DMS114 treated with DMSO at 0.1 percent for 48 hours (cell line): ENCODE measurements at regions not wholly inside any gene's neighbourhood (a gene's known extent, or its start where the extent isn't known, plus 50 kb on each side); places are given as distances from the start of the nearest gene placed in this dataset.
"Not testable (repeated sequence)": the region's sequence is repeated elsewhere in the genome, so short reads cannot be mapped to it uniquely, and the experiment has no call there.

ENCODE experiments used
- DNase-seq: peaks from one replicate; lab custom pipeline; 2025; ENCODE audit not compliant: unreplicated experiment; lab: John Stamatoyannopoulos, UW

DNA sequence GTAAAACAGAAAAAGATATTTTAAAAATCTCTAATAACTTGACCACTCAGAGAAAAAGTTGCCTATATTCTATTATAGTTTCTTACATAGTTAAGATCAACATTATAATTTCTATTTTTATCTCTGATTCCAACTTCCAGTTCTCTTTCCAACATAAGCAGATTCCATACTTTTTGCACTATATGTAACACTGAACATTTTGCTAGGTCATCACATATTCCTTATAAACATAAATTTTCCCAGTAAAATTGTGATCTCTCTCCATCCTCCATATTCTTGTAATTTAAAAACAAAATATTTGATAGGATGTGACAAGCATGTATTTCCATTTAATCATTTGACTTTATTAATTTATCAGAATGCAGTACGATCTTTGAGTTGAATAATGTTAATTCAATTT, 170.4 kb upstream of the THSD7A start:
- no peak for DNase-seq

DNA sequence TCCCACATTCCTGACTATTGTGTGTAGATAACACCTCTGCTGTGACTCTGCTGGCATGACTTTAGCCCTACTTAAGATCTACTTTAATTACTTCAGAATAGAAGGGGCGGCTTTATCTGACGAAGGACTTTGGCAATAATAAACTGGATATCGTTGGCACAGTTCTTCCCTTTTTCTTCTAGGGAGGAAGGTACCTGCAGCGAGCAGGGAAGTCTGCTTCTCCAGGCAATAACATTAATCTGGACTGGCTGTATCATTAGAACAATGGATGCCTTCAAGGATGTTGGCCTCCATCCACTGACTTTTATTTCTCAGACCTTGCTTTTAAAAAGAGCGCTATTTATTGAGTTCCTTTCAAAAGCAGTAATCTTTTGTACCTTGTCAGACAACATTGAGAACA, 172.6 kb upstream of the THSD7A start:
- no peak for DNase-seq

- DNase-seq = no peak
Observed at GRCh38 chr7:12007576-12007975, 175.6 kb upstream of the THSD7A start.

GRCh38 chr7:12013983-12014382, 182.0 kb upstream of the THSD7A start:
- DNase-seq = no peak

GRCh38 chr7:12016439-12016838, 184.4 kb upstream of the THSD7A start:
- no peak for DNase-seq

DNA sequence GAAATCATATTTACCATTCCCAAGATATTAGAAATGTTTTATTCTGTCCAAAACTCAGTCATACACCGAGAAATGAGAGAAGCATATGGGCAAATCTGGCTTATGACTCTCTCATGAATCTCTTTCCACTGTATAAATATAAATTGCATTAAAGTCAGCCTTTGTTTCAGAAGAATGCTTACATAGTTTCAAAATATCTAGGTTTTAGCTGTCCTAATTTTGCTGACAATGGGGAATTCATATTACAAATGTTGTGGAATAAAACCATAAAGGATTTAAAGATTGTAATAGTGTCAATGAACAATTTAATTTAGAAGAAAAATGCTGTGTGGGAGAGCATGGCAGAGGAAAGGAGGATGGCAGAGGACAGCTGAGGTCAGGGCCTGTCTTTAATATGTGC, 185.0 kb upstream of the THSD7A start:
- no peak for DNase-seq

DNA sequence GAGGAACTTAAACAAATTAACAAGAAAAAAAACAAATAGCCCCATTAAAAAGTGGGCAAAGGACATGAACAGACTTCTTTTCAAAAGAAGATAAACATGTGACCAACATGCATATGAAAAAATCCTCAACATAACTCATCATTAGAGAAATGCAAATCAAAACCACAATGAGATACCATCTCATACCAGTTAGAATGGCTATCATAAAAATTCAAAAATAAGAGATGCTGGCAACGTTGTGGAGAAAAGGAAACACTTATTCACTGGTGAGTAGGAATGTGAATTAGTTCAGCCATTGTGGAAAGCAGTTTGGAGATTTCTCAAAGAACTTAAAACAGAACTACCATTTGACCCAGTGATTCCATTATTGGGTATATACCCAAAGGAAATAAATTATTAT, 189.1 kb upstream of the TMEM106B start:
- not testable (repeated sequence) for DNase-seq

- no peak for DNase-seq
Observed at GRCh38 chr7:12025246-12025645, 185.8 kb upstream of the TMEM106B start.

DNA sequence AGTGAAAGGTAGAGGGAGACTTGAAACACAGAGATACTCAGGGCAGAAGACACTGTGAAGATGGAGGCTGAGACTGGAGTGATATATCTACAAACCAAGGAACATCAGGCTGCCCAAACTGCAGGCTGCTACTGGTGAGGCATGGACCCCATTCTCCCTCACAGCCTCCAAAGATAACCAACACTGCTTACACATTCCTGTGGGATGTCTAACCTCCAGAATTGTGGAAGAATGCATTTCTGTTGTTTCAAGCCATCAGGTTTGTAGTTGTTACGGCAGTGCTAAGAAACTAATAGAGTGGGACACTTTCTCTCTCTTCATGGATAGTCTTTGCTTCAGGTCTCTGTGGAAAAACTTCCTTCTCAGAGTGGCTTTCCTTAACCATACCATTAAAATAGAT, 182.6 kb upstream of the TMEM106B start:
- DNase-seq = no peak

DNA sequence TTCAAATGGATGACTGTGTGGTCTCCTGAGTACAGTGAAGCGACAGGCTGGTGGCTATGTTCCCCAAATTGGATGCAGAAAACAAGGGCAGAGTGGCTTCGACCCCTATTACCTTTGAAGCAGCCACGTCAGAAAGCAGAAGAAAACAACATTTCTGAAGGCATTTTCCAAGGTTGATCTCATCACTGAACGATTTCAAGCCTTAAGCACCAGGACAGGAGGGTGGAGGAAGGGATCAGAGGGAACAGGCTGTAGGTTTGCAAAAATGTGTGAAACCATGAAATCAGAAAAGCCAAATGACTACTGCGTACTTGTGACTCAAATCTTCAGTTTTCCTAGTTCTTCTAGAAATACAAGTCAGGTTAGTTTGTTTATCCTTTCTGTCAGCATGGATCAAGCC, 181.0 kb upstream of the TMEM106B start:
- DNase-seq = no peak

DNA sequence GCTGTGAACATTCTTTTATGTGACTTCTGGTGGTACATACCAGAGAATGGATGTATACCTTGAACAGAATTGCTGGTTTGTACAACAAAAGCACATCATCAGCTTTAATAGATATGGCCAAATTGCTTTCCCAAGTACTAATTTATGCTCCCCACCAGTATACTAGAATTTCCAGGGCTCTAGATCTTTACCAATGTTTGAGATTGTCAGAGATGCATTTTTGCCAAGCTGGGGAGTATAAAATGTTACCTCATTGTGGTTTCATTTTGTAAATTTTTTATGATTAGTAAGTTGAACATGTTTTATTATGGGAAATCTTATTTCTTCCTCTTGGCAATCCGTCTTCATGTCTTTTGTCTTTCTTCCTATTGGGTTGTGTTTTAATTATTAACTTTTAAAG, 179.9 kb upstream of the TMEM106B start:
- DNase-seq = no peak

- no peak for DNase-seq
Observed at GRCh38 chr7:12031638-12032037, 179.5 kb upstream of the TMEM106B start.

- DNase-seq = no peak
Observed at GRCh38 chr7:12032146-12032545, 178.9 kb upstream of the TMEM106B start.

DNA sequence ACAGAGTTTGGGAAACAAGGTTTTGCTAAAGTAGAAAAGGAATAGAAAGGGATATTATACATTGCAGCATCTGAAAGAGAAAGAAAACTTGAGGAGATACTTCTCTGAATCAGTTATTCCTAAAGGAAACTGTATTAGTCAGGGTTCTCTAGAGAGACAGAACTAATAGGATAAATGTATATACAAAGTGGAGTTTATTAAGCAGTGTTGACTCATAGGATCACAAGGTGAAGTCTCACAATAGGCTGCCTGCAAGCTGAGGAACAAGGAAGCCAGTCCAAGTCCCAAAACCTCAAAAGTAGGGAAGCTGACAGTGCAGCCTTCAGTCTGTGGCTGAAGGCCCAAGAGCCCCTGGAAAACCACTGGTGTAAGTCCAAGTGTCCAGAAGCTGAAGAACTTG, 167.6 kb upstream of the TMEM106B start:
- not testable (repeated sequence) for DNase-seq

- DNase-seq = no peak
Observed at GRCh38 chr7:12052211-12052610, 158.9 kb upstream of the TMEM106B start.

DNA sequence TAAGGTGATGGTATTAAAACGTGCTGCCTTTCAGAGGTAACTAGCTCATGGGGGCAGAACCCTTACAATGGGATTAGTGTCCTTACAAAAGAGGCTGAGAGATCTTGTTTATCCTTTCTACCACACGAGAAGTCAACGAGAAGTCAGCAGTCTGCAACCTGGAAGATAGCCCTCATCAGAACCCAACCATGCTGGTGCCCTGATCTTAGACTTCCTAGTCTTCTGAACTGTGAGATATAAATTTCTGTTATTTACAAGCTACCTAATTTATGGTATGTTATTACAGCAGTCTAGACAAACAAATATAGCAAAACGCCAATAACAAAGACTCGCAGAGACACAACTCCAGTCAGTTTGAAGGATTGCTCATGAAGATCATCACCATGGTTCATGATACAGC, 157.5 kb upstream of the TMEM106B start:
- DNase-seq = no peak

GRCh38 chr7:12054830-12055229, 156.3 kb upstream of the TMEM106B start:
- no peak for DNase-seq

- DNase-seq = no peak
Observed at GRCh38 chr7:12056381-12056780, 154.7 kb upstream of the TMEM106B start.

- DNase-seq = no peak
Observed at GRCh38 chr7:12056977-12057376, 154.1 kb upstream of the TMEM106B start.

DNA sequence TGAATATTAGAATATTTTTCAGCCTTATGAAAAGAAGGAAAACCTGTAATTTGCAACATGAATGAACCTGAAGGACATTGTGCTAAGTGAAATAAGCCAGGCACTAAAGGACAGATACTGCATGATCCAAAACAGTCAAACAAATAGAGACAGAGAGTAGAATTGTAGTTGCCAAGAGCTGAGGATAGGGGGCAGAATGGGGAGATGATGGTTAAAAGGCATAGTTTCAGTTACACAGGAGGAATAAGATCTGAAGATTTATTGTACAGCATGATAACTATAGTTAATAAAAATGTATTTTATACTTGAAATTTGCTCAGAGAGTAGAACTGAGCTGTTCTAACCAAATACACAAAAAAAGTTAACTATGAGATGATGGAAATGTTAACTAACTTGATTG, 149.0 kb upstream of the TMEM106B start:
- DNase-seq = no peak

DNA sequence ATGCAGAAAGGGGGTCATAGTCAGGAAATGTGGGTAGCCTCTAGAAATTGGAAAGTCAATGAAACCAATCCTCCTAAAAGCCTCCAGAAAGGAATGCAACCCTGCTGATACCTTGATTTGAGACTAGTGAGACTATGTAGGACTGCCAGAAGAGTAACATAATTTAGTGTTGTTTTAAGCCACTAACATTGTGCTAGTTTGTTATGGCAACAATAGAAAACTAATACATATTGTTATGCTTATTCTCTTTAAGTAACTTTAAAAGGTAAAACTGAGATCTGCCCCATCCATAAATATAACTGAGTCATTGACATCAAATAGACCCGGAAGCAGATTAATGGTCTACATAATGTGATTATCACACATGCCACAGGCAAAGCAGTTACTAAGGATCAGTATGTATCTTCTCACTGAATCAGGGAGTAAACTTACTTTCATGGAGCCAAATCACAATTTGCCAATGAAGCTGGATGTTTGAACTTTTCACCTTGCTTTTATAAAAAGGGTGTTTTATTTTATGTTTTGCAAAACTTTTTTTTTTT, 146.4 kb upstream of the TMEM106B start:
- DNase-seq = no peak

DNA sequence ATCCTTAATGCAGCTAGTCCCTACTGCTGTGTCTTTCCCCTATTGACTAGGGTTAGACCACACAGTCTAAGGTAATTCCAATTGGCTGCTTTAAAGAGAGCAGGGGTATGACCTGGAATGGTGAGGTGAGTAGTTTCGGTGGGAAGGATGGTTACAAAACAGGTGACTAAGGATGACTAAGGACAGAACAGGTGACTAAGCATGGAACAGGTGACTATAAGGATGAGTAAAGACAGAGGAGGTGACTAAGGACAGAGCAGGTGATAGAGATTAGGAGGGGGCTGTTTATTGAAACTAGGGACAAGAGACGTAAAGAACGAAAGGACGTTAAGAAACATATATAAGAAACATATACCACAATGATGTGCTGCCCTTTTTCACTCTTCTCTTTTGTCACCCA, 145.1 kb upstream of the TMEM106B start:
- no peak for DNase-seq

- DNase-seq = no peak
Observed at GRCh38 chr7:12066521-12066920, 144.6 kb upstream of the TMEM106B start.
